OCI-LY3 (cell line): ENCODE measurements at regions not wholly inside any gene's neighbourhood (a gene's known extent, or its start where the extent isn't known, plus 50 kb on each side); places are given as distances from the start of the nearest gene placed in this dataset.

Source experiments
- H2AFZ ChIP-seq: fragments of 200-600, 300-600 bp; shearing (Covaris generic); 2 replicates; pipeline ENCODE4 v1.6.0; 2014; ENCODE audit warnings: antibody characterized with exemption, low read depth, low read length
- H3K27ac ChIP-seq: fragments of 200-600, 300-600 bp; sonication (generic); 2 replicates; pipeline ENCODE4 v1.5.1; 2014; ENCODE audit warnings: mild to moderate bottlenecking, low read length, moderate library complexity, mixed read lengths
- H3K27me3 ChIP-seq: fragments of 200-600, 300-600 bp; sonication (generic); 2 replicates; pipeline ENCODE4 v1.6.1; 2014; ENCODE audit warnings: low read depth, low read length, mixed read lengths
- H3K36me3 ChIP-seq: fragments of 200-600, 300-600 bp; sonication (generic); replicated peaks from 2 replicates; pipeline ENCODE3; 2014; ENCODE audit warnings: low read depth, low read length, mixed read lengths
- H3K4me1 ChIP-seq: fragments of 300-600, 200-600 bp; sonication (generic); 2 replicates; pipeline ENCODE4 v1.6.1; 2014; ENCODE audit warnings: low read length, mixed read lengths
- H3K4me2 ChIP-seq: fragments of 200-600, 300-600 bp; sonication (generic); 2 replicates; pipeline ENCODE4 v1.6.1; 2014; ENCODE audit warnings: low read length, mixed read lengths
- H3K4me3 ChIP-seq: fragments of 300-600, 200-600 bp; sonication (generic); 2 replicates; pipeline ENCODE4 v1.5.1; 2014; ENCODE audit warnings: antibody characterized with exemption, mild to moderate bottlenecking, low read length, moderate library complexity
- H3K79me2 ChIP-seq: fragments of 300-600, 200-600 bp; shearing (Covaris generic); 2 replicates; pipeline ENCODE4 v1.6.1; 2014; ENCODE audit warnings: mild to moderate bottlenecking, low read length, mixed read lengths
- H3K9ac ChIP-seq: fragments of 300-600, 200-600 bp; shearing (Covaris generic); 2 replicates; pipeline ENCODE4 v1.6.0; 2014; ENCODE audit warnings: mild to moderate bottlenecking, low read length, moderate library complexity
- H3K9me3 ChIP-seq: fragments of 200-600, 300-600 bp; shearing (Covaris generic); 2 replicates; pipeline ENCODE4 v1.6.1; 2014; ENCODE audit warnings: low read length, mixed read lengths; ENCODE audit not compliant: insufficient read depth
- H4K20me1 ChIP-seq: fragments of 200-600, 300-600 bp; sonication (generic); 2 replicates; pipeline ENCODE4 v1.6.1; 2016; ENCODE audit warnings: low read length, mixed read lengths; ENCODE audit not compliant: insufficient read depth
- CTCF ChIP-seq: fragments of 200-600, 300-600 bp; sonication (generic); IDR thresholded peaks from 2 replicates; pipeline ENCODE4 v1.5.1; 2014; ENCODE audit warnings: antibody characterized with exemption, low read length, low read depth
- EZH2phosphoT487 ChIP-seq: fragments of 200-600 bp; shearing (Covaris generic); IDR thresholded peaks from 2 replicates; pipeline ENCODE4 v1.6.1; 2018; ENCODE audit warnings: antibody characterized with exemption, mixed run types, low read depth

DNA sequence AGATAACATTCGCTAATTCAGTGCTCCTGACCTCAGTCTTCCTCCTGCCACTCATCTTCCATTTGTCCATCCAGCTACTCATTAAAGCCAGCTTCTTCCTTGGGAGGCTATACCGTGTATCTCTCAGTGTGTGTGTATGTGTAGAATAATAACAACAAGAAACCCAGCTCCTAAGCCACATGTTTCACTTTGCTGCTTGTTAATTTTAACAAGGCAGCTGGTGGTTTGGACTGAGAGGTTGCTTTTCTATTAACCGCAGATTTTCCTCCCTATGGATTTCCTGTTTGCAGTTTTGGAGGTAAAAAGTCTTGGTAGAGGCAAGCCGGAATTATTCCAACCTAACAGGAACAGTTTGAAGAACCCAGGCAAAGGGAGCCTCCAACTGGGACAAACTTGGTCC, 165.0 kb downstream of the ADAMTS15 start:
- Histone ChIP-seq H3K36me3 (no peaks in the 10 kb centered on the region), H3K9ac (no peak overlapping the region), H2AFZ (no peak overlapping the region), H3K4me1 (peaks cover 12% of the 10 kb centered on the region), H4K20me1 (no peaks in the 10 kb centered on the region), H3K4me3 (no peak overlapping the region), H3K4me2 (no peak overlapping the region), H3K79me2 (no peaks in the 10 kb centered on the region), H3K27ac (no peak overlapping the region), H3K9me3 (no peaks in the 10 kb centered on the region), H3K27me3 (0 out of 2 replicates have a peak, but pooled peaks cover 2% of the 10 kb centered on the region)
- TF ChIP-seq EZH2phosphoT487, result no peak

DNA sequence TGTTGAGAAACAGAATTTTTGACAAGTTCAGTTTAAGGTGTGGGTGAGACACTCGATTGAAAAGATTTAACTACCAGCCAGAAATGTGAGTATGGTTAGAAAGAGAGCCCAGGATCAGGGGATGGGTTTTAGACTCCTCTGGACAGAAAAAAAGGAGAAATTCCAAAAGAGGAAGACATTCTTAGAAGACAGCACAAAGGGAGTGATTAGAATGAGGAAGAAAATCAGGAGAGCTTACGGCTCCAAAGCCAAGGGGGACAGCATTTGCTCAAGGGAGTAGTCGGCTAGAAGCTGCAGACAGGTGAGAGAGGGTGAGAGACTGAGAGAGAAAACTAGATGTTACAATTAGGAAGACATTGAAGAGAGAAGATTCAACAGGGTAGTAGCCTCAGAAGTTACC, 166.1 kb downstream of the ADAMTS15 start:
- Histone ChIP-seq H4K20me1 (no peaks in the 10 kb centered on the region), H3K9ac (no peak overlapping the region), H3K4me1 (peaks cover 12% of the 10 kb centered on the region), H3K4me3 (no peak overlapping the region), H3K79me2 (no peaks in the 10 kb centered on the region), H3K27me3 (0 out of 2 replicates have a peak, but pooled peaks cover 4% of the 10 kb centered on the region), H3K9me3 (no peaks in the 10 kb centered on the region), H3K27ac (no peak overlapping the region), H3K4me2 (no peak overlapping the region), H3K36me3 (no peaks in the 10 kb centered on the region), H2AFZ (no peak overlapping the region)
- no peak for TF ChIP-seq EZH2phosphoT487

DNA sequence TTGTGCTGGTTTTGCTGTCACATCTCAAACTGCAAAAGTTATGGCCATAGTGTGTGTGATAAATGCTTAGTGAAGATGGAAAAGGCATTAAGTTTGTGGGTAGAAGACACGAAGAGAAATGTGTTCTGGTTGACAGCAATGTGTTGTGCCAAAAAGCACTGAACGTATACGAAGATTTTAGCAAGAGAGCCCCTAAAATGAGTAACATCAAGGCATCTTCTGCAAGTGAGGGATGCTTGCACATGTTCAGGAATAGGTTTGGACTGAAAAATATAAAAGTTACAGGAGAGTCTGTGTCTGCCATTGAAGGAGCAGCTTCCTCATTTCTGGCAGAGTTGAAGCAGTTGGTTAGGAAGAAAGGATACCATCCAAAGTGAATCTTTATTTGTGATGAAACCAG, 167.1 kb downstream of the ADAMTS15 start:
- Histone ChIP-seq H3K9ac (no peak overlapping the region), H3K9me3 (no peaks in the 10 kb centered on the region), H4K20me1 (no peaks in the 10 kb centered on the region), H3K27ac (no peak overlapping the region), H2AFZ (no peak overlapping the region), H3K4me3 (no peak overlapping the region), H3K4me1 (peaks cover 12% of the 10 kb centered on the region), H3K27me3 (0 out of 2 replicates have a peak, but pooled peaks cover 7% of the 10 kb centered on the region), H3K79me2 (no peaks in the 10 kb centered on the region), H3K36me3 (no peaks in the 10 kb centered on the region), H3K4me2 (no peak overlapping the region)
- no peak for TF ChIP-seq CTCF

- TF ChIP-seq EZH2phosphoT487 (no peak), CTCF (no peak)
Observed at GRCh38 chr11:130616573-130616972, 168.1 kb downstream of the ADAMTS15 start.

GRCh38 chr11:130617001-130617400, 168.6 kb downstream of the ADAMTS15 start:
- H3K36me3 ChIP-seq, result no peaks in the 10 kb centered on the region
- H3K4me1 ChIP-seq, result peaks cover 12% of the 10 kb centered on the region
- H2AFZ ChIP-seq, result 0 out of 2 replicates have a peak overlapping the region, but pooled peaks have one; percentile 4
- 0 out of 2 replicates have a peak, but pooled peaks cover 7% of the 10 kb centered on the region for H3K27me3 ChIP-seq
- TF ChIP-seq CTCF, result no peak
- TF ChIP-seq EZH2phosphoT487, result no peak
- no peaks in the 10 kb centered on the region for H4K20me1 ChIP-seq
- no peaks in the 10 kb centered on the region for H3K79me2 ChIP-seq
- H3K9ac ChIP-seq, result no peak overlapping the region
- H3K27ac ChIP-seq, result no peak overlapping the region
- H3K4me3 ChIP-seq, result no peak overlapping the region
- no peaks in the 10 kb centered on the region for H3K9me3 ChIP-seq
- peak overlapping the region; percentile 33 for H3K4me2 ChIP-seq

More at GRCh38 chr11:130616573-130616972, 168.1 kb downstream of the ADAMTS15 start:
- Histone ChIP-seq H3K79me2 (no peaks in the 10 kb centered on the region), H4K20me1 (no peaks in the 10 kb centered on the region), H3K4me1 (peaks cover 12% of the 10 kb centered on the region), H3K9me3 (no peaks in the 10 kb centered on the region), H3K9ac (no peak overlapping the region), H2AFZ (0 out of 2 replicates have a peak overlapping the region, but pooled peaks have one; percentile 4), H3K36me3 (no peaks in the 10 kb centered on the region), H3K4me3 (no peak overlapping the region), H3K27ac (no peak overlapping the region), H3K4me2 (peak overlapping the region; percentile 33), H3K27me3 (0 out of 2 replicates have a peak, but pooled peaks cover 7% of the 10 kb centered on the region)
